WERI-Rb-1 (cell line): ENCODE measurements at regions not wholly inside any gene's neighbourhood (a gene's known extent, or its start where the extent isn't known, plus 50 kb on each side); places are given as distances from the start of the nearest gene placed in this dataset.

Experiments used
- DNase-seq: peaks from one replicate; pipeline ENCODE4 v3.0.0-alpha.2; 2020
- H3K27ac ChIP-seq: fragments of 250-450 bp; sonication (Bioruptor Pico); 2 replicates; pipeline ENCODE4 v1.5.1; 2020; ENCODE audit warnings: mild to moderate bottlenecking, moderate library complexity
- H3K27me3 ChIP-seq: fragments of 250-450 bp; sonication (Bioruptor Pico); 2 replicates; pipeline ENCODE4 v1.5.1; 2021; ENCODE audit warnings: mild to moderate bottlenecking, low read depth, moderate library complexity; ENCODE audit not compliant: insufficient read depth, severe bottlenecking
- H3K36me3 ChIP-seq: fragments of 250-450 bp; sonication (Bioruptor Pico); 2 replicates; pipeline ENCODE4 v1.5.1; 2020; ENCODE audit warnings: mild to moderate bottlenecking, moderate library complexity
- H3K4me3 ChIP-seq: 2 replicates; pipeline ENCODE4 v1.5.1; 2011; ENCODE audit warnings: low read depth, mild to moderate bottlenecking, control low read depth, low read length
- H3K9me3 ChIP-seq: fragments of 250-450 bp; sonication (Bioruptor Pico); 2 replicates; pipeline ENCODE4 v1.5.1; 2021; ENCODE audit warnings: mild to moderate bottlenecking, moderate library complexity; ENCODE audit not compliant: severe bottlenecking
- TF ChIP-seq, protein P1 (sequence below): IDR thresholded peaks from 2 replicates; pipeline ENCODE4 v1.5.1; 2011; ENCODE audit warnings: low read depth, mild to moderate bottlenecking, control low read depth, inconsistent platforms, low read length

GRCh38 chr4:31383767-31384166 lies 663.6 kb downstream of the PCDH7 start:
- no peak for DNase-seq
- H3K4me3 ChIP-seq: no peak overlapping the region
- no peaks in the 10 kb centered on the region for H3K36me3 ChIP-seq
- no peaks in the 10 kb centered on the region for H3K9me3 ChIP-seq
- no peak overlapping the region for H3K27ac ChIP-seq
- no peaks in the 10 kb centered on the region for H3K27me3 ChIP-seq
- TF ChIP-seq, protein P1, sequence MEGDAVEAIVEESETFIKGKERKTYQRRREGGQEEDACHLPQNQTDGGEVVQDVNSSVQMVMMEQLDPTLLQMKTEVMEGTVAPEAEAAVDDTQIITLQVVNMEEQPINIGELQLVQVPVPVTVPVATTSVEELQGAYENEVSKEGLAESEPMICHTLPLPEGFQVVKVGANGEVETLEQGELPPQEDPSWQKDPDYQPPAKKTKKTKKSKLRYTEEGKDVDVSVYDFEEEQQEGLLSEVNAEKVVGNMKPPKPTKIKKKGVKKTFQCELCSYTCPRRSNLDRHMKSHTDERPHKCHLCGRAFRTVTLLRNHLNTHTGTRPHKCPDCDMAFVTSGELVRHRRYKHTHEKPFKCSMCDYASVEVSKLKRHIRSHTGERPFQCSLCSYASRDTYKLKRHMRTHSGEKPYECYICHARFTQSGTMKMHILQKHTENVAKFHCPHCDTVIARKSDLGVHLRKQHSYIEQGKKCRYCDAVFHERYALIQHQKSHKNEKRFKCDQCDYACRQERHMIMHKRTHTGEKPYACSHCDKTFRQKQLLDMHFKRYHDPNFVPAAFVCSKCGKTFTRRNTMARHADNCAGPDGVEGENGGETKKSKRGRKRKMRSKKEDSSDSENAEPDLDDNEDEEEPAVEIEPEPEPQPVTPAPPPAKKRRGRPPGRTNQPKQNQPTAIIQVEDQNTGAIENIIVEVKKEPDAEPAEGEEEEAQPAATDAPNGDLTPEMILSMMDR: no peak

DNA sequence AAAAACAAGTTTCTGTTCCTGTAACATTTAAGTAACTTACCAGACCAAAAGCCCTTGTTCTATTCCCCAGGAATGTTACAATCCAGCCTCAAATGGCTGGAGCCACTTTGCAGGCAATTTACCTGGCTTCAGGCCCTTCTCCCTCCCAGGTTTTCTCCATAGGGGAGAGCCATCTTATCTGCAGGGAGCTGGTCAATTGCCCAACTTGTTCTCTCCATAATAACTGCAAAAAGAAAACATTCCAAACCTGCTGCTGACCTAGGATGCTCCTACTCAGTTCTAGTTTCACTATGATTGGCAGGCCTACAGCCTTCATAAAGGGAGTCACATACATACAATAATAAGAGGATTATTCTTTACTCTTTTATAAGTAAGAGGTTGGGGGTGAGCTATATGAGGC lies 670.7 kb downstream of the PCDH7 start:
- no peak for DNase-seq
- Histone ChIP-seq H3K4me3 (no peak overlapping the region), H3K9me3 (no peaks in the 10 kb centered on the region), H3K36me3 (no peaks in the 10 kb centered on the region), H3K27ac (no peak overlapping the region), H3K27me3 (no peaks in the 10 kb centered on the region)
- TF ChIP-seq, protein P1: no peak

DNA sequence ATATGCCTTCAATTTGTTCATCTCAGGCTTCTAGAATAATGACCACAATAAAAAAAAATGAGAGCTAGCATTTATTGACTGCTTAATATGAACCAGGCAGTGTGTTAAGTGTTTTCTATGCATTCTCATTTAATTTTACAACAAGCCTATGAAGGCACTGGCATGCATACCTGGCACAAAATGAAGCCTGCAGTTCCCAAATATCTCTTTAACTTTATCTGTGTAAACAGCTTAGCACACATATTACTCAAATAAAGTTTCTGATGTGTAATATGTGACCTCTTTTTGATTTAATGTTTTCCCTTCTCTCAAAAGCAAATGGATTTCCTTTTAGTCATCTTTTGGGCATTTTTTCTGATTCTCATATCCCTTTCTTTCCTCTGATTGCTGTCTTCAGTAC lies 671.8 kb downstream of the PCDH7 start:
- no peak overlapping the region for H3K4me3 ChIP-seq
- TF ChIP-seq, protein P1: no peak
- no peak for DNase-seq
- no peaks in the 10 kb centered on the region for H3K27me3 ChIP-seq
- H3K36me3 ChIP-seq: no peaks in the 10 kb centered on the region
- H3K9me3 ChIP-seq: no peaks in the 10 kb centered on the region
- no peak overlapping the region for H3K27ac ChIP-seq

- no peaks in the 10 kb centered on the region for H3K27me3 ChIP-seq
- no peaks in the 10 kb centered on the region for H3K36me3 ChIP-seq
- TF ChIP-seq, protein P1: no peak
- H3K4me3 ChIP-seq: no peak overlapping the region
- no peak overlapping the region for H3K27ac ChIP-seq
- no peak for DNase-seq
- H3K9me3 ChIP-seq: no peaks in the 10 kb centered on the region
These were observed 672.8 kb downstream of the PCDH7 start for GRCh38 chr4:31392923-31393322.

- Histone ChIP-seq H3K9me3 (no peaks in the 10 kb centered on the region), H3K27me3 (no peaks in the 10 kb centered on the region), H3K4me3 (no peak overlapping the region), H3K27ac (no peak overlapping the region), H3K36me3 (no peaks in the 10 kb centered on the region)
- DNase-seq: no peak
- TF ChIP-seq, protein P1: no peak
These were observed 688.0 kb downstream of the PCDH7 start for GRCh38 chr4:31408121-31408520.

DNA sequence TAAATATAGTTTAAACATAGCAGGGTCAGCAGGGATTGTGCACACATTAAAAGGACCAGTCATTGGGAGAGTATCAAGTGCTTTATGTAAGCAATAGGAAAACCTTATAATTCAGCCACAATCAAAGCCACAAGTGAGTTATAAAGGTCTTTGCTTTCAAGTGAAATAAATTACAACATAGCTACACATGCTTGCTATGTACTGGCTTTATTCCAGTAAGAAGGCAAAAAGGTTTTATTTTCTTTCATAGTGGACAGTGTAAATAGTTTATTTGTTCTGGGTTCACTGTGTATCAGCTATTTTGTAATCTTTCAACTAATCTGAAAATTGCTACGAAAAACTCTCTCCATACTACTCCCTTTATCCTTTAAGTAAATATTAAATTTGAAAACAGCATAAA lies 691.4 kb downstream of the PCDH7 start:
- Histone ChIP-seq H3K4me3 (no peak overlapping the region), H3K9me3 (no peaks in the 10 kb centered on the region), H3K27ac (no peak overlapping the region), H3K27me3 (no peaks in the 10 kb centered on the region), H3K36me3 (no peaks in the 10 kb centered on the region)
- TF ChIP-seq, protein P1: no peak
- no peak for DNase-seq
